Smooth muscle cell (in vitro differentiated cells): ENCODE measurements at regions not wholly inside any gene's neighbourhood (a gene's known extent, or its start where the extent isn't known, plus 50 kb on each side); places are given as distances from the start of the nearest gene placed in this dataset.

Experiments
- DNase-seq: peaks from one replicate; lab custom pipeline; 2025; ENCODE audit not compliant: unreplicated experiment; lab: John Stamatoyannopoulos, UW
- H2AFZ ChIP-seq: fragments of 200-600 bp; sonication (generic); 2 replicates; pipeline ENCODE4 v1.6.0; 2016; ENCODE audit warnings: antibody characterized with exemption, low read depth, mild to moderate bottlenecking
- H3F3A ChIP-seq: fragments of 200-600 bp; sonication (generic); 2 replicates; pipeline ENCODE4 v1.6.0; 2017; ENCODE audit warnings: antibody characterized with exemption, low read depth
- H3K27ac ChIP-seq: fragments of 200-600 bp; sonication (generic); 2 replicates; pipeline ENCODE4 v1.5.1; 2016; ENCODE audit warnings: low read depth, mild to moderate bottlenecking
- H3K27me3 ChIP-seq: fragments of 200-600 bp; sonication (generic); 2 replicates; pipeline ENCODE4 v1.6.1; 2016; ENCODE audit warnings: low read depth, mild to moderate bottlenecking
- H3K36me3 ChIP-seq: fragments of 200-600 bp; sonication (generic); 2 replicates; pipeline ENCODE4 v1.5.1; 2016; ENCODE audit warnings: low read depth
- H3K4me1 ChIP-seq: fragments of 200-600 bp; sonication (generic); 2 replicates; pipeline ENCODE4 v1.5.1; 2016; ENCODE audit warnings: low read depth
- H3K4me2 ChIP-seq: fragments of 200-600 bp; sonication (generic); 2 replicates; pipeline ENCODE4 v1.6.0; 2016; ENCODE audit warnings: mild to moderate bottlenecking
- H3K4me3 ChIP-seq: fragments of 200-600 bp; sonication (generic); 2 replicates; pipeline ENCODE4 v1.5.1; 2016; ENCODE audit warnings: mild to moderate bottlenecking
- H3K79me2 ChIP-seq: fragments of 200-600 bp; sonication (generic); 2 replicates; pipeline ENCODE4 v1.6.0; 2016; ENCODE audit warnings: low read depth, mild to moderate bottlenecking
- H3K9ac ChIP-seq: fragments of 200-600 bp; sonication (generic); 2 replicates; pipeline ENCODE4 v1.6.0; 2016; ENCODE audit warnings: low read depth
- H3K9me3 ChIP-seq: fragments of 200-600 bp; sonication (generic); replicated peaks from 2 replicates; pipeline ENCODE4 v1.5.1; 2016; ENCODE audit warnings: low read depth
- H4K20me1 ChIP-seq: fragments of 200-600 bp; sonication (generic); 2 replicates; pipeline ENCODE4 v1.6.0; 2016; ENCODE audit warnings: low read depth
- CTCF ChIP-seq: fragments of 200-600 bp; sonication (generic); IDR thresholded peaks from 2 replicates; pipeline ENCODE4 v1.5.1; 2017; ENCODE audit warnings: borderline replicate concordance, mild to moderate bottlenecking, antibody characterized with exemption; ENCODE audit not compliant: insufficient read depth, poor library complexity, severe bottlenecking
- WGBS: methylation state at CpG from one replicate; pipeline ENCODE4 v1.1.7; 2016; ENCODE audit warnings: low lambda C conversion rate; 5-methylcytosine and 5-hydroxymethylcytosine counted together

DNA sequence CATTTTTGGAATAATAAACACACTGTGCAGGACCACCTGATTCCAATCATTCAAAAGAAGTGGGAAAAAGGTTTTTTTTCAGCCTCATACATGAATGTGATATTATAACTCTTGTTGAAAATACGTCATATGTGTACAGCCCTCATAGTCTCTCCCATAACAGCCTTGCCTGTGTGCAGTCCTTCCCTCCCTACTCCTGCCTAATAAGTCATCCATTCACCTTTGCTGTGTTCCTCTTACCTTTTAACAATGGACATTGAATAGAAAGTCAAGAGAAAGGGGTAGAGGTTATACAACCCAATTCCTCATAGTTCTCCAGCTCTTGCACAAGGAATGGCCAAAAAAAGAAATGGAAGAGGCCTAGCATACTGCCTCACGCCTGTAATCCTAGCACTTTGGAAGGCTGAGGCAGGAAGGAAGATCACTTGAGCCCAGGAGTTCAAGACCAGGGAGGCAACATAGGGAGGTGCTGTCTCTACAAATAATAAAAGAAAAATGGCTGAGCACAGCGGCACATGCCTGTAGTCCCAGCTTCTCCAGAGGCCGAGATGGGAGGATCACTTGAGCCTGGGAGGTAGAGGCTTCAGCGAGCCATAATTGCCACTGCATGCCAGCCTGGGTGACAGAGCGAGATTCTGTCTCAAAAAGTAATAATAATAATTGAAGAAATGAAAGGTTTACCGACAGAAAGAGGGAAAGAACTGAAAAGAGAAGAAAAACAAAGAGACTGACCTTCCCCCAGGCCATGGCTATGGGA, 356.1 kb upstream of the KIF2A start:
- Histone ChIP-seq H3K36me3 (no peaks in the 10 kb centered on the region), H3K27ac (no peak overlapping the region)

DNA sequence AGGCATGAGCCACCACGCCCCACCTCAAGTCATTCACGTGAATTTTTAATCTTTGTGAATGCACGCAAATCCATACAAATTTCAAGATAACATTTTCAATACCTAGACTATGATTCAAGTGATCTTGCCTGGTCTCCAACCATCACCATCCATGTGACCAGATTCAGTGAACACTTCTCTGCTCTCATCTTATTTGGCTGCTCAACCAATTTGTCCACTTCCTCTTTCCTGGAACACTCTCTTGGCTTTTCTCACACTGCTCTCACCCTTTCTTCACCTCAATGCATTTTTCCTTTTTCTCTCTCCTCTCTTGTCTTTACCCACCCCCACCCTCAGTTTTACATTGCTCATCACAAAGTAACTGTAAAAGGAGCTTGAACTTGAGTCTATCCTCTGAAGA, 354.7 kb upstream of the KIF2A start:
- Histone ChIP-seq H3K36me3 (no peaks in the 10 kb centered on the region), H3K9me3 (no peaks in the 10 kb centered on the region), H2AFZ (no peak overlapping the region), H4K20me1 (no peaks in the 10 kb centered on the region), H3K79me2 (no peaks in the 10 kb centered on the region), H3K4me1 (no peaks in the 10 kb centered on the region), H3K4me2 (no peak overlapping the region), H3K4me3 (no peak overlapping the region), H3K27me3 (no peaks in the 10 kb centered on the region), H3K27ac (no peak overlapping the region), H3F3A (no peaks in the 10 kb centered on the region), H3K9ac (no peak overlapping the region)
- DNase-seq, result no peak
- no peak for TF ChIP-seq CTCF
- 90% methylated on average over 3 of the region's 3 CpGs for whole genome bisulfite sequencing

More for the DNA sequence above, 356.1 kb upstream of the KIF2A start:
- Histone ChIP-seq H3K27me3 (no peaks in the 10 kb centered on the region), H3K4me2 (no peak overlapping the region), H3K4me3 (no peak overlapping the region), H3K9me3 (no peaks in the 10 kb centered on the region), H3K9ac (no peak overlapping the region), H3K4me1 (no peaks in the 10 kb centered on the region), H2AFZ (no peak overlapping the region), H4K20me1 (no peaks in the 10 kb centered on the region), H3K79me2 (no peaks in the 10 kb centered on the region), H3F3A (no peaks in the 10 kb centered on the region)
- no peak for TF ChIP-seq CTCF
- 94% methylated on average over 7 of the region's 7 CpGs for WGBS
- no peak for DNase-seq

- Histone ChIP-seq H3K79me2 (no peaks in the 10 kb centered on the region), H2AFZ (no peak overlapping the region), H3K36me3 (no peaks in the 10 kb centered on the region), H3K9ac (no peak overlapping the region), H4K20me1 (no peaks in the 10 kb centered on the region), H3K4me2 (no peak overlapping the region), H3K27me3 (no peaks in the 10 kb centered on the region), H3K9me3 (no peaks in the 10 kb centered on the region), H3F3A (no peaks in the 10 kb centered on the region), H3K4me1 (no peaks in the 10 kb centered on the region), H3K27ac (no peak overlapping the region), H3K4me3 (no peak overlapping the region)
- DNase-seq, result no peak
- TF ChIP-seq CTCF, result no peak
- WGBS, result 63% methylated on average over 3 of the region's 3 CpGs
Measured at GRCh38 chr5:61953913-61954312, 352.1 kb upstream of the KIF2A start.

- no peaks in the 10 kb centered on the region for H3K36me3 ChIP-seq
- WGBS, result 55% methylated on average over 2 of the region's 2 CpGs
- H3K4me1 ChIP-seq, result peaks cover 10% of the 10 kb centered on the region
- H3K9me3 ChIP-seq, result no peaks in the 10 kb centered on the region
- no peaks in the 10 kb centered on the region for H3F3A ChIP-seq
- H3K27ac ChIP-seq, result no peak overlapping the region
- no peaks in the 10 kb centered on the region for H3K79me2 ChIP-seq
- DNase-seq, result no peak
- no peak overlapping the region for H3K9ac ChIP-seq
- H2AFZ ChIP-seq, result no peak overlapping the region
- H4K20me1 ChIP-seq, result no peaks in the 10 kb centered on the region
- H3K4me2 ChIP-seq, result no peak overlapping the region
- TF ChIP-seq CTCF, result no peak
- H3K4me3 ChIP-seq, result no peak overlapping the region
- no peaks in the 10 kb centered on the region for H3K27me3 ChIP-seq
Measured at GRCh38 chr5:61964201-61964600, 341.8 kb upstream of the KIF2A start.
